SK-N-SH (cell line): ENCODE measurements at regions not wholly inside any gene's neighbourhood (a gene's known extent, or its start where the extent isn't known, plus 50 kb on each side); places are given as distances from the start of the nearest gene placed in this dataset.
"Not testable (repeated sequence)": the region's sequence is repeated elsewhere in the genome, so short reads cannot be mapped to it uniquely, and the experiment has no call there.

ENCODE experiments used
- CTCF ChIA-PET: fragments of 300-600, 350-600 bp; formaldehyde crosslinking; extraction: SDS; loops from one replicate; lab custom pipeline; 2021; lab: Yijun Ruan, JAX
- POLR2A ChIA-PET: fragments of 350-600 bp; sonication (Branson Sonifier 250); formaldehyde crosslinking; extraction: SDS; loops from one replicate; lab custom pipeline; 2020; ENCODE audit warnings: antibody characterized with exemption, inconsistent platforms; lab: Yijun Ruan, JAX
- DNase-seq: peaks from one replicate; pipeline ENCODE4 v3.0.0; 2012
- H2AFZ ChIP-seq: fragments of 200-600 bp; sonication (generic); 2 replicates; pipeline ENCODE4 v1.8.1; 2016; ENCODE audit warnings: antibody characterized with exemption, mild to moderate bottlenecking, low read depth
- H3F3A ChIP-seq: fragments of 200-600 bp; sonication (generic); replicated peaks from 2 replicates; pipeline ENCODE3; 2016; ENCODE audit warnings: antibody characterized with exemption, mild to moderate bottlenecking; ENCODE audit not compliant: insufficient read depth
- H3K27ac ChIP-seq, 2 experiments: fragments of 200-500 bp in 1 of 2; fragments of 200-600 bp in 1 of 2; sonication (Bioruptor generic) in 1 of 2; sonication (generic), shearing (Covaris generic) in 1 of 2; 2 replicates each; pipeline versions ENCODE4 v1.5.1 to v1.6.1; 2014 to 2016; ENCODE audit warnings: low read depth in 2 of 2, inconsistent platforms in 1 of 2, low read length in 1 of 2, mild to moderate bottlenecking in 1 of 2, mixed read lengths in 1 of 2
- H3K27me3 ChIP-seq: fragments of 200-600 bp; sonication (generic), shearing (Covaris generic); 2 replicates; pipeline ENCODE4 v1.6.1; 2016; ENCODE audit warnings: mixed run types; ENCODE audit not compliant: insufficient read depth
- H3K36me3 ChIP-seq, 2 experiments: fragments of 200-500 bp in 1 of 2; fragments of 200-600 bp in 1 of 2; sonication (Bioruptor generic) in 1 of 2; sonication (generic) in 1 of 2; replicated peaks in 1 of 2; 2 replicates each; pipeline versions ENCODE3 to v1.5.1; 2014 to 2016; ENCODE audit warnings: low read length in 1 of 2, mild to moderate bottlenecking in 1 of 2; ENCODE audit not compliant: insufficient read depth in 2 of 2, control insufficient read depth in 1 of 2
- H3K4me1 ChIP-seq, 2 experiments: fragments of 200-500 bp in 1 of 2; fragments of 200-600 bp in 1 of 2; sonication (Bioruptor generic) in 1 of 2; sonication (generic), shearing (Covaris generic) in 1 of 2; 2 replicates each; pipeline versions ENCODE4 v1.5.1 to v1.6.1; 2014 to 2016; ENCODE audit warnings: low read depth in 1 of 2, low read length in 1 of 2, mixed run types in 1 of 2; ENCODE audit not compliant: insufficient read depth in 2 of 2, control insufficient read depth in 1 of 2
- H3K4me2 ChIP-seq: fragments of 200-600 bp; sonication (generic), shearing (Covaris generic); 2 replicates; pipeline ENCODE4 v1.6.1; 2017; ENCODE audit warnings: mixed run types
- H3K4me3 ChIP-seq, 2 experiments: fragments of 200-500 bp in 1 of 2; fragments of 200-600 bp in 1 of 2; sonication (Bioruptor generic) in 1 of 2; sonication (generic), shearing (Covaris generic) in 1 of 2; 2 replicates each; pipeline versions ENCODE4 v1.5.1 to v1.8.1; 2014 to 2016; ENCODE audit warnings: low read depth in 2 of 2, inconsistent platforms in 1 of 2, low read length in 1 of 2, mild to moderate bottlenecking in 1 of 2, mixed read lengths in 1 of 2, moderate library complexity in 1 of 2
- H3K79me2 ChIP-seq: fragments of 200-600 bp; sonication (generic); 2 replicates; pipeline ENCODE4 v1.8.1; 2017; ENCODE audit warnings: mild to moderate bottlenecking; ENCODE audit not compliant: insufficient read depth
- H3K9ac ChIP-seq: fragments of 200-600 bp; sonication (generic); 2 replicates; pipeline ENCODE4 v1.6.1; 2017; ENCODE audit warnings: mixed run types
- H3K9me2 ChIP-seq: fragments of 200-600 bp; sonication (generic); 2 replicates; pipeline ENCODE4 v1.6.1; 2017; ENCODE audit warnings: mixed run types
- H3K9me3 ChIP-seq: fragments of 200-600 bp; sonication (generic); 2 replicates; pipeline ENCODE4 v1.6.1; 2017; ENCODE audit warnings: mixed run types, mild to moderate bottlenecking, moderate library complexity
- H4K20me1 ChIP-seq: fragments of 200-600 bp; sonication (generic); 2 replicates; pipeline ENCODE4 v1.6.1; 2017; ENCODE audit warnings: mild to moderate bottlenecking, mixed run types; ENCODE audit not compliant: insufficient read depth
- WGBS: methylation state at CpG from one replicate; pipeline ENCODE4 v1.1.6; 2017; ENCODE audit warnings: low lambda C conversion rate; 5-methylcytosine and 5-hydroxymethylcytosine counted together

GRCh38 chr2:88984079-88984478 lies 292.6 kb downstream of the RPIA start:
- H3F3A ChIP-seq, H3K9me2 ChIP-seq, H2AFZ ChIP-seq, H3K27me3 ChIP-seq, H3K4me3 ChIP-seq, H3K9ac ChIP-seq, H3K4me2 ChIP-seq, H3K4me1 ChIP-seq, POLR2A ChIA-PET, DNase-seq, CTCF ChIA-PET, H3K79me2 ChIP-seq, H3K36me3 ChIP-seq, H3K27ac ChIP-seq, H3K9me3 ChIP-seq, H4K20me1 ChIP-seq: not testable (repeated sequence)
- WGBS: 2% methylated on average over 2 of the region's 2 CpGs

- H3K4me3 ChIP-seq, H3K27me3 ChIP-seq, H3K4me2 ChIP-seq, H4K20me1 ChIP-seq, H3K4me1 ChIP-seq, H3K27ac ChIP-seq, H3K36me3 ChIP-seq, POLR2A ChIA-PET, DNase-seq, H3K9ac ChIP-seq, H2AFZ ChIP-seq, CTCF ChIA-PET, H3F3A ChIP-seq, H3K9me2 ChIP-seq, H3K9me3 ChIP-seq, H3K79me2 ChIP-seq: not testable (repeated sequence)
- 0% methylated on average over 3 of the region's 4 CpGs for WGBS
Observed at GRCh38 chr2:88986721-88987330, 295.4 kb downstream of the RPIA start.

DNA sequence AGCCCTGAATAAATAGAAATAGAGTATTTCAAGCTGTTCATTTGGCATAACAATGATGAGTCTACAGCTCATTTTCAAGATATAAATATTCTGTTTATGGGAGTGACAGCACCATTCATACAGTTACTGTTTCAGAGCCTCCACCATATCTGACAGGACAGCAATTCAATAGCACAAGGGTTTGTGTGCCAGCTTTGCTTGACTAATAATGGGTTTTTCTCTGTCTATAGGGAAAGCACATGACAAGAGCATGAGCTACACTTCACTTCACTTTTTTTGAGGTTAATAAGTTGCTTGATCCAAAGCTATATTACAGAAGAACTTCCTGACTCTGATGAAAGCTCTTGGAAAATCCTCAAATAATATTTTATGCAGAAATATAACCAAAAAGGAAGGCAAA lies 297.1 kb downstream of the RPIA start:
- H3K4me2 ChIP-seq, H3K36me3 ChIP-seq, H3K4me3 ChIP-seq, H3K27me3 ChIP-seq, H3K4me1 ChIP-seq, H3K9me2 ChIP-seq, H2AFZ ChIP-seq, H4K20me1 ChIP-seq, H3K9me3 ChIP-seq, H3K9ac ChIP-seq, H3F3A ChIP-seq, DNase-seq, H3K27ac ChIP-seq, H3K79me2 ChIP-seq, CTCF ChIA-PET, POLR2A ChIA-PET: not testable (repeated sequence)

DNA sequence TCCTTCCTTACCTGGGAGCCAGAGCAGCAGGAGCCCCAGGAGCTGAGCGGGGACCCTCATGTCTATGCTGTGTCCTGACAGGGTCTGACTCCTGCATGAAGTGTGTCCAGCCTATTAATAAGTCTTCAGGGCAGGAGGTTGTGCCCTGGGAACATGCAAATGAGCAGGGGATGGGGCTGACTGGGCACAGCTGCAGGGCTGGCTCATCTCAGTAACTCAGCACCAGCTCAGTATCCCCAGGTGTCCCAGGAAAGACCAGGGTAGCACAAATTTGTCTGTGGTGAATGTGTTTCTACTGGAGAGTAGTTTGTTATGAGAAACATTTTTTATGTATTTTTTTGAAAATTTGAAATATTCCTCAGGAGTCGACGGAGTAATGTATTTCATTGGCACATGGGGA lies 301.3 kb downstream of the RPIA start:
- CTCF ChIA-PET: not testable (repeated sequence)

GRCh38 chr2:88994856-88995255 lies 303.4 kb downstream of the RPIA start:
- no CpG with 5 or more reads among the region's 1 CpG for WGBS
- H3K9ac ChIP-seq, H3K9me2 ChIP-seq, DNase-seq, H3K9me3 ChIP-seq, H3K4me3 ChIP-seq, POLR2A ChIA-PET, H3K4me1 ChIP-seq, CTCF ChIA-PET, H4K20me1 ChIP-seq, H3K27me3 ChIP-seq, H2AFZ ChIP-seq, H3K27ac ChIP-seq, H3K36me3 ChIP-seq, H3F3A ChIP-seq, H3K4me2 ChIP-seq, H3K79me2 ChIP-seq: not testable (repeated sequence)

More for the DNA sequence above, 301.3 kb downstream of the RPIA start:
- H3K9ac ChIP-seq, H3K9me3 ChIP-seq, H2AFZ ChIP-seq, POLR2A ChIA-PET, H3K4me3 ChIP-seq, H3K79me2 ChIP-seq, H3K36me3 ChIP-seq, H3K4me2 ChIP-seq, H4K20me1 ChIP-seq, H3K27ac ChIP-seq, H3K27me3 ChIP-seq, DNase-seq, H3F3A ChIP-seq, H3K4me1 ChIP-seq, H3K9me2 ChIP-seq: not testable (repeated sequence)
- WGBS: 7% methylated on average over 2 of the region's 3 CpGs

GRCh38 chr2:88996588-88996987 lies 305.1 kb downstream of the RPIA start:
- POLR2A ChIA-PET, CTCF ChIA-PET: not testable (repeated sequence)

More at GRCh38 chr2:88996588-88996987, 305.1 kb downstream of the RPIA start:
- H3K27me3 ChIP-seq, H3K4me3 ChIP-seq, H3K4me2 ChIP-seq, H3K4me1 ChIP-seq, H3K9ac ChIP-seq, H3K36me3 ChIP-seq, H3F3A ChIP-seq, H3K79me2 ChIP-seq, DNase-seq, H4K20me1 ChIP-seq, H3K9me2 ChIP-seq, H3K27ac ChIP-seq, H2AFZ ChIP-seq, H3K9me3 ChIP-seq: not testable (repeated sequence)
